ENCODE measurements at regions not wholly inside any gene's neighbourhood (a gene's known extent, or its start where the extent isn't known, plus 50 kb on each side); places are given as distances from the start of the nearest gene placed in this dataset.

DNA sequence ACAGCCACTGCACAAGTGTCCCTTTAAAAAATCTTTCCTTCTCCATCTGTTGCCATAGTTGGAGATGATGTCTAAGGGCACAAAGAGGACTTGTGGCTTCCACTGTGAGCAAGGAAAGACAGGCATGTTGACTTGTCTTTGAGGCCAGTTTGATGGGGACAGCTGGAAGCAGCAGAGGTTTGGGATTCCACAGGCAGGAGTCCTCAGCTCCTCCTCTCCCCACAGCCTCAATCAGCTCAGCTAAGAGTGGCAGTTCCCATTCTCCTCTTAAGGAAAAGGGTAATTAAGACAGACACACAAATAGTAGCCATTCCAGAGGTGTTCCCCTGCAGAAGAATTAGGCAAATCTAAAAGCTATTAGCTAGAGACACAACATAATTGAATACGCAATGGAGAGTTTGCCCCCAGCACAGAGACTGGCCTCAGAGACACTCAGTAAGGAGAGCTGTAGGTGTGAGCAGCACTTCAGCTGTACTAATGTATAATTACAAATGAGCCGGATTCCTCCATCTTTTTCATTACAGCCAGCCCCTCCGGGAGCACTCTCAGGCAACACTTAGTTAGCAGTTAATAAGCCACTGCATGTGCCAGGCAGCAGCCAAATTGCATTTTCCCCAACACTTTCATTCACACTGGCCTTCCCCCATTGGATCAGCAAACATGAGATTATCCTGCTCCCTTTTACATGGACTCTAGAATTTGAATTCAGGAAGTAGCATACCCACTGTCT, 434.0 kb downstream of the FOXO1 start:
- no peak for DNase-seq (ENCODE audit: extremely low read depth, low read depth)

DNA sequence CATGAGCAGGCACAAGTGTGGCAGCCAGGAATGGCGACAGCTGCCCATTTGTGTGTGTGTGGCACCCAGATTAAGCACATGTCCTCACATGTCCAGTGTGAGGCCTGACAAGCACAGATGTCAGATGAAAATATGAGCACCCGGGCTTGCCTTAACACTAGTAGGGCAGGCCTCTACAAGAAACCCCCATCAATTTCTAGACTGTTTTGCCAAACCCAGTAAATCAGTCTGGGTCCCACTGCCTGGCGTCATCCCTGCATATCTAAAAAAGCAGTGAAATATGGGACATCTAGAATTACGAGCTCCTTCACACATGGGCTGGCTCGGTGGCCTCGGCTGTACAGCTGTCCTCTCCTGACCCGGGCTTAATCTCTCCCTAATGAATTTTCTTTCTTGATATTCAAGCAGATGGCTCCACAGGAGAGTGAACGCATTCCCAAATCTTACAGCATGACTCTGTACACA, 432.7 kb downstream of the FOXO1 start:
- DNase-seq (ENCODE audit: extremely low read depth, low read depth): no peak

DNA sequence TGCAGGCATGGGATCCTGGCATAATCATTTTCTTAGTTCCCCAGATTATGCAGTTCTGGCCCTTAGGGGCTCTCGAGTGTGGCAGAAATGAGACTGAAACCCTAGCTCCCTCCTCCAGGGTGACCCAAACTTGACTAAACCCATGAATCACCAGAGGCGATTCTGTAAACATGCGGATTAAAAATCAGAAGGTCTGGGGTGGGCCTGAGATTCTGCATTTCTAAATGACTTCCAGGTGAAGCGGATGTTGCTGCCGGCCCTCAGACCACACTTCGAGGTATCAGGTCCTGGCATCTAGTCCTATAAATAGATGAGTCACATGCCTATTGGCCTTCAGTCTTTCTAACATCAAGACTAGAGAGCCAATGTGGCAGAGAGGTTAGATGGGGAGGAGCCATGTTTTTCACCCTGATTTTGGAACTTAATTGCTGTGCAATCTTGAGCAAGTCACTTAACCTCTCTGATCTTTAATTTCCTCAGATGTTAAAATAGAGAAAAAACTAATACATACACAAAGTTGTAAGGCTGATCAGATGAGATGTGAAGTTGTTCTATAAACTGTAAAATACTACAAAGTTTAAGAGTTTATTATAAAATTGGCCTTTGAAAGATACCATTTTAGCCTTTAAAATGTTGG, 431.2 kb downstream of the FOXO1 start:
- no peak for DNase-seq (ENCODE audit: extremely low read depth, low read depth)

DNA sequence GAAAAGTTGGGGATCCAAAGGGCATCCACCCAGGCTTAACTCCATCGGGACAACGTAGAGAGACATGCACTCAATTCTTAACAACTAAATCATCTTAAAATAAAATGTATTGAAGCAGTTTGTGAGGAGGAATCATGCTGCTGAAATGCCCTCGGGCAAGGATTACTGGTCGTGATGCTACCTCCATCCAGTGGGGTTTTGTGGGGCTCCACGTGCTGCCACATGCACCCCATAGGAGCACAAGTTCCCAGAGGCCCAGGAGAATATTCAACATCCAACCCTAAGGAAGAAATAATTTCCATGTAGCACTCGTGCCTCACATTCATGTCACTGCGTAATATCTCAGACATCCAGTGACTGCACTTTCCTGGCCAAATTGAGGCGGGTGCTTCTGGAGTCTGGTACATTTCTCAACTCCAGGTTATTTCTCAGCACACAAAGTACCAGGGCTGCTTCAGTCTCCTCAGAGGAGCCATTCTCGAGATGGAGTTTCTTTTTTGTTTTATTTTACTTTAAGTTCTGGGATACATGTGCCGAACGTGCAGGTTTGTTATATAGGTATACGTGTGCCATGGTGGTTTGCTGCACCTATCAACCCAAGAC, 429.8 kb downstream of the FOXO1 start:
- no peak for DNase-seq (ENCODE audit: extremely low read depth, low read depth)

DNA sequence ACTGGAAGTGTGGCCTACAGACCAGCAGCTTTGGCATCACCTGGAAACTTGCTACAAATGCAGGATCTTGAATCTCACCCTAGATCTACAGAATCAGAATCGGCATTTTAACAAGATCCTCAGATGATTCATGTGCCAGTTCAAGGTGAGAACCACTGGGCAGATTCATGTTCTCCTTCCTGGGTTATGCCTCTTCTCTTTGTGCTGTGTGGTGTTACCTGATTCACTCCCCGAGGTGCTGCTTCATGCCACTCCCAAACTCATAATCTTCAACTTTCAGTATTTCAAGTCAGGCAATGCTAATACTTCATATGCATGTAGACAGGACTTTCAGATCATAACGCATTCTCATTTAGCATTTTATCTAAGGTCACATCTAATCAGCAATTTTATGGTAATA, 427.7 kb downstream of the FOXO1 start:
- no peak for DNase-seq (ENCODE audit: extremely low read depth, low read depth)

DNA sequence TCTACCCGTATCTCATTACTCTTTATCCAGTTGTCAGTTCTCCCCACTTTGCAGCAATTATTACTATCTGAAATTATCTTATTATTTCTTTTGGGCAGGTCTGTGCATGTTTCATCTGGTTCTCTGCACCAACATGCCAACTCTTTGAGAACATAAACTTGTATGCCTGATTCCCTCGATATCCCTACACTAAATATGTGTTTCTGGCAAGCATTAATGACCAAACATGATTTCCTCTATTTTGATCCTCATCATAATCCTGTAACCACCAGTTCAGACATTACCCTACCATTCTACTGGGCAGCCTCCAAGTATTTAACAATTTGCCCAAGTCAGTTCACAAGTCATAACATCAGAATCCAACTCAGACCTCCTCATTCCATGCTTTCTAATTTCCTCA, 426.1 kb downstream of the FOXO1 start:
- DNase-seq (ENCODE audit: extremely low read depth, low read depth): no peak

DNA sequence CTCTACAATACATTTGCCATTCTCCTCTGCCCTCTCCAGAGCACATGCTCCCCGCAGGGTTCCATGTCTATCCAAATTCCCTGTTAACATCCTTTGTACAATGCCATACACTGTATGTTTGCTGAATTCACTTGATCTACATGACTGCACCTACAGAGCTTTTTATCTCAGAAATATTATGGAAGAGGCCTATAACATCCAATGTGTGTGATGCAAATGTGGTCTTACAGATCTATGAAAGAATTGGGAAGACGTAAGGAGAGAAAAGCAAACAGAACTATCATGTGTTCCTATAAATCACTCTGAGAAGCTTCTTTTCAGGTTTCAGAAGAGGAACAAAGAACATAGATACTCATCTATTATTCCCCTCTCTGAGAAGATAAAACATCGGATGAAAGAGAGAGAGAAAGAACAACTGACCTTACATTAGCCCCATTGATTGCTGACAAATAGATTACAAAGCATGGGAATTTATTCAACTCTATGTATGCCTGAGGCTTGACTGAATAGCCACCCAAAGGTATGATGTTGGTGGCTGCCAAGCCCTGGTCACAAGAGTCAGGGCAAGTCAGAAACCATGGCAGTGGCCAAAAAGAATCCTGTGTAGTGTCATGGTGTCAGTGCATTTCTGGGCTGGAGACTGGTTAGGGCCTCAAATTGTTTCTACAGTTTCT, 425.2 kb downstream of the FOXO1 start:
- no peak for DNase-seq (ENCODE audit: extremely low read depth, low read depth)

DNA sequence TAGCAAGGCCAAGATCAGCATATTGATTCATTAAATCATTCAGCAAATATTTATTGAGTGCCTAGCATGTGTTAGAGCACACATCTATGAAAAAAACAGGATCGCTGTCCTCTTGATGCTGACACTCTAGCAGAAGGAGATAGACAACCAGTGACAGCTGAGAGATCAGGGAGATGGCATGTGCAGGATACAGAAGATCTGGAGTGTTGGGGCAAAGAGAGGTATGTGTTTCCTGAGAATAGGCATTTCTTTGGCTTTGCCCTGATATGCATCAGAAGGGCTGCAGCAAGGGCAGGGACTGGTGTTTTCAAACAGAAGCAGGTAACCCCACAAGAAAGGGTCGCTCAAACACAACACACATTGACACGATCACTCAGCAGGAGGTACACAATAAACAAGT, 423.4 kb downstream of the FOXO1 start:
- no peak for DNase-seq (ENCODE audit: extremely low read depth, low read depth)

DNA sequence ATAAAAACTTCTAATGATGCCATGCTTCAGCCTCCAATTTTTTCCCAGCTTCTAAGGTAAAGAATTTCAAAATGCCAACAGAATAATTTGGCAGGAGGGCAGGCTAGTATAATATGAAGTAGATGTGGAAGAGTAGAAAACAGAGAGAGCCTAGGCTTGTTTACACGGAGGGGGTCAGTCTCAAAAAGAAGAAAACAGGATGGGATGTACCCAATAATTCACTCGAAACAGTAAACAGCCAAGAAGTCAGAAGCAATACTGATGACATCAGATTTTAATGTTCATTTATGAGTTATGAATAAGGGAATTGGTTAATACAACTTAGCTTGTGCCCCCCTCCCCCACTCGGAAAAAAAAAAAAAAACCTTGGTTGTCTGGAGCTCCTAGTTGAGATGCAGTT, 422.5 kb downstream of the FOXO1 start:
- DNase-seq (ENCODE audit: extremely low read depth, low read depth): no peak

DNA sequence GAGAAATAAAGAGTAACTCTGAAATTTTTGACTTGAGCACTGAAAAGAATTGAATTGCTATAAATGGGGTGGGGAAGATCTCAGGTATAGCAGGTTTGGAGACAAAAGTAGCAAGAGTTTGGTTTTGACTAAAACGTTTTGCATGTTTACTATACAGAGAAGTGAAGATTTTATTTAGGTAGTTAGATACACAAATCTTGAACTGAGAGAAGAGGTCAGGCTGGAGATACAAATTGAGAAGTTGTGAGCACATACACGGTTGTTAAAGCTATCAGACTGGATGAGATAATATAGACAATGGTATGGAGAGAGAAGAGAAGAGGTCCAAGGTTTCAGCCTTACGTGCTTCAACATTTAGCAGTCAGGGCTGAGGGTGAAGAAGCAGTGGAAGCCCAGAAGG, 420.9 kb downstream of the FOXO1 start:
- no peak for DNase-seq (ENCODE audit: extremely low read depth, low read depth)

DNA sequence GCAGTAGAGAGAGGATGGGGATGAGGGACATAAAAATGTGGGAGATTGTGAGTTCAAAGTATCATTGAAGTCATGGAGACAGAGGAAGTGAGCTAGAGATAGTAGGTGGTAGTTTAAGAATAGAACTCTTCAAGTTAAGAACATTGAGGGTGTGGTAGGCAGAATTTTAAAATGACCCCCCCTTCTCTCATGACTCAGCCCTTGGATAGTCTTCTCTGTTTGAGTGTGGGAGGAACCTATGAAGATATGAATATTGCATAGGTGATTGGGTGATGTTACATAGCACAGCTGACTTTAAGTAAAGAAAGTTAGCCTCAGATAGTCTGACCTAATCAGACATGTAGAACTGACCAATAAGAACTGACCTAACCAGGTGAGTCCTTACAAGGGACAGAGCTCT, 418.6 kb downstream of the FOXO1 start:
- no peak for DNase-seq (ENCODE audit: extremely low read depth, low read depth)

DNA sequence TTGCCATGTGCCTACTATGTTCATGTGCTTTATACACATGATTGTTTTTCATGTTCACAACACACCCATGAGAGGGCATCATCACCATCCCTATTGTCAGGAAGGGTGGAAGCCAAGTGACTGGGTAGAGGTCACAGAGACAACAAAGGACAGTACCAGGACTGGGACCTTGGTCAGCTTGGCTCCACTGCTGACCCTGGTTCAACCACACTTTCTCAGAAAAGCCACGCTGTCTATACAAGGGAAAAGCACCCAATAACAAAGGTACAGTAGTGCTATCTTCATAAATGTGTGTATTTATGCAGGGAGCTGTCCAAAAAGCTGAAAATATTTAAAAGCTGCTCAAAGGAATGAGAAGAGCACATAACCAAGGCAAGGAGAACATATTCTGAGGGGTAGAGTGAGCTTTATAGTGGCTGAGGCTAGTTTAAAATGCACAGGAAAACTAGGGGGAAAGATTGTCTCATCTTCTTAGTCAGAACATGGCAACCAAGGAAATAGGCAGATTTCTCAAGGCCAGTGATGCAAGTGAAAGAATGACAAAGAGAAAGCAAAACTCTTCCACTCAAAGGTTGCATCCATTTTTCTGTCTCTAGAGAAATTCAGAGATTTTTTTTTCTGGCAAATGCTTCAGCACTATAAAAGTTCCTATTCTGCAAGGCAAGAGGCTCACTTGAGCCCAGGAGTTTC, 415.0 kb downstream of the FOXO1 start:
- DNase-seq (ENCODE audit: extremely low read depth, low read depth): no peak

DNA sequence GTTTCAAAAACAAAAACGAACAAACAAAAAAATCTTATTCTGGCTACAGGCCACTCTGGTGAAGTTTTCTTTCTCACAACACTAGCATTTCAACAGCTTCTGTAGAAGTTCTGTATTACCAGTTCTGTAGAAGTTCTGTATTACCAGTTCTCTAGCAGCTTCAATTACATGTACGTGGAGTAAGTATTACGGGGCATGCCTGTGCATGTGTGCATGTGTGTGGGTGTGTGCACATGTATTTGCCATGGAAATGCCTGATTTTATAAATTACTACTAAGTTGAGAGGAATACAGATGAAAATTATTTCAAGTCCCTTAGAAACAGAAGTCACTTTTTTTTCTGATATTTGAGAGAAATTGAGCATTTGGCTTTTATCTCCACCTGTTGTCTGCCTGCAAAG, 414.2 kb downstream of the FOXO1 start:
- no peak for DNase-seq (ENCODE audit: extremely low read depth, low read depth)

DNA sequence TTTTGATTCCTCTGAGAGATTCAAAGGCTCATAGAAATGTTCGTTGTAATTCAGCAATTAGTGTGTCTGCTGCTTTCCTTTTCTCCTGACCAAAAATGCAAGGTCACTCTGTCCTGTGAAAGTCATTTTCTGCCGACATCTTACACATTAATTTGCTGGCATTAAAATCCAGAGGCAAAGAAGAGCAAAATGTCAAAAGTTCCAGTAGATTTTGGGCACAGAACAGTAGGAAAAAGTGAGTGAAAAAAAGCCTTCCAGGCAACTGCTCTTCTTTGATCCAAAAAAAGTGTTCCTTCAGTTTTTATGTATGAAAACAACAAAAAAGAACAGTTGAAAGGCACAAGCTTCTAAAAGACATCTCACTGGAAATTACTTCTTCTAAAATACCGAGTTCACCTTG, 413.8 kb downstream of the FOXO1 start:
- no peak for DNase-seq (ENCODE audit: extremely low read depth, low read depth)

DNA sequence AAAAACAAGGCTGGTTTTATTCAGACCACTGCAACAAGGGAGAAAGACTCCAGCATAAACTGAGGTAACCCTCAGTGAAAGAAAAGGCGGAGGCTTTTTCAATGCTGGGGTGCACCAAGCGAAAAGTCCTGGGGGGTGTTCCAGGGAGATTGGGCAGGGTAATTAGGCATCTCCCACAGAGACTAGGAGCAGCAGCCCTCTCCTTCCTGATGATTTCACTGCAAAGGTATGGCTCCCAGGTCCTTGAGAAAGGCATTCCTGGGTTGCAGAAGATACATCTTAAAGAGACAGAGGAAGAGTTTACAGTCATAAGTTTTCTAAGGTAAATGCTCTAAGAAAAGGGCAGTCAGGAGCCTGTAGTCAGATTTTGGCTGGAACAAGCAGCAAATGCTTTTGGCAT, 412.0 kb downstream of the FOXO1 start:
- no peak for DNase-seq (ENCODE audit: extremely low read depth, low read depth)

DNA sequence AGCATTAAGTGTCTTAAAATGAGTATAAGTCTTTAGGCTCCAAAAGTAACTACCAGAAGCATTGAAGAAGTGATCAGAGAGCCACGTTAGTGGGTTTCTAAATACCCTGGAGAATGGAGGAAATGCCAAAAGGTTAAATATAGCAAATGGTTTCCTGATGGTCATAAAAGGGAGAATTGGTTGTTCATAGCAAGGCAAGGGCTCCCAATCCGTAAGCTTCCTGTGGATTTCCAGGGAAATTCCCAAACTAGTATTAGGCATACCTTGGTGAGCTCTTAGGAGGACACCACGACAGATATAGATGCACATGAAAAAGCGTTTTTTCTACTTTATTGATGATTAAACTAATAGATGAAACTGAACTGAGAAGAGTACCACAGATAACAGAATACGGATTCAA, 410.9 kb downstream of the FOXO1 start:
- no peak for DNase-seq (ENCODE audit: extremely low read depth, low read depth)

DNA sequence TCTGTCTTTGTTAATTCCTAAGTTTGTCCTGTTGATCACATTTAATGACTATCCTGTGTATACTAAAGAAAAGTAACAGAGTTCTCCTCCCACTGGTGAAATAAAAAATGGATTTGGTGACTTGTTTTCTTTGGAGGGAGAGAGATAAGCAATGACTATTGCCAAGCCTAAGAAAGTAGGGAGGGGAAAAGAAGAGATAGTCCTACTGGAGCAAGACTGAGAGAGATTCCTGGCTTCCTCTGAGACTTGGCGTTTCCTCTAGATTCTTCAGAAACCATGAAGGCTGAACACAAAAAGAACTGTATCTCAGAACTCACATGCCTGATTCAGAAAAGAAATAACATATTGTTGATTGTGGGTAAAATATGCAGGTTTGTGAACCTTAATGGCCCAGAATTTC, 406.5 kb downstream of the FOXO1 start:
- no peak for DNase-seq (ENCODE audit: extremely low read depth, low read depth)

DNA sequence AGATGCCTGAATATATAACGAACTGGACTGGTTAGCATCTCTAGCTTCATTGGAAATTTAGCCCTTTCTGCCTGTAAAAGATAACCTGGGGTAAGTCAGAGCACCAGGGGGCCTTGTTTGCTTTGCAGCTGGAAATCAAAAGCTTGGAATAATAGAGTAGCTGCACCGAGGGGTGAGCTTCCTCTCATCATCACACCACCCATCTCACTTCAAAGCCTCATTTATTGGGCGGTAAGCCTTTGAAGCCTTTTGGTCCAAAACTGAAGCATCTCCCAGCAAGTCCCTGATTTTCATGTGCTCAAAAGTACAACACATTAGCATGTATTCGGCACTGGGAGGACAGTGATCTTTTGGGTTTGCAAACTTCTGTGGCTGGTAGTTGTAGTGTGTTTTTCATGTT, 405.1 kb downstream of the FOXO1 start:
- DNase-seq (ENCODE audit: extremely low read depth, low read depth): no peak

DNA sequence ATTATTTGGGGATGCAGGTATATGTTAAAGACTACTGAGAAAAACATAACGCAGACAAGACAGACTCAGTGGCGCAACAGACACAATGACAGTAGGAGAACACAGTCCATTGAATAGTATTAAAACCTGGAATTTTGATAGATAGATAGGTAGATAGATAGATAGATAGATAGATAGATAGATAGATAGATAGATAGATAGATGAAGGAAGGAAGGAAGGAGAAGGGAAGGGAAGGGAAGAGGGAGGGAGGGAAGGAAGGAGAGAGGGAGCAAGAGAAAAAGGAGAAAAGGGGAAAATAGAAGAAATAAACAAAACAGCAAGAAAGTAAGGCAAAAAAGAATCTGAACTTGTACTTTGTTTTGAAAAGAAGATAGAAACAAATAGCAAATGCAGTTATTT, 404.5 kb downstream of the FOXO1 start:
- no peak for DNase-seq (ENCODE audit: extremely low read depth, low read depth)

DNA sequence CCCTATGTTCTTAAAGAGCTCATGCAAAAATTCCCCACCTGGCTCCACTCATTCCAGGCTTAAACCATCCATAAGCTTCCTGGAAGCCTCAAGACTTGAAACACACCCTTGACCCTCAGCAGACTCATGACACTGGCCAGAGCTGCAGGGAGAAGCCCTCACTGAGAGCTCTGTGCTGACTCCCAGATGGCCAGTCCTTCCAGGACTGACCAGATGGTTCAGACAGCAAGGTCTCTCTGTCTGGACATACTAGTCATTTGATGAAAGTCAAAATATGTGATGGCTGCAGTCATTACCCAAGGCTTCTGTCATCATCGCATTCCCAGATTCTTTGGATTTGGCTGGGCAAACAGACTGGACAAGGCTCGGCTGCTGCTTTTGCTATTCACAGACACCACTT, 397.4 kb downstream of the FOXO1 start:
- no peak for DNase-seq (ENCODE audit: extremely low read depth, low read depth)

DNA sequence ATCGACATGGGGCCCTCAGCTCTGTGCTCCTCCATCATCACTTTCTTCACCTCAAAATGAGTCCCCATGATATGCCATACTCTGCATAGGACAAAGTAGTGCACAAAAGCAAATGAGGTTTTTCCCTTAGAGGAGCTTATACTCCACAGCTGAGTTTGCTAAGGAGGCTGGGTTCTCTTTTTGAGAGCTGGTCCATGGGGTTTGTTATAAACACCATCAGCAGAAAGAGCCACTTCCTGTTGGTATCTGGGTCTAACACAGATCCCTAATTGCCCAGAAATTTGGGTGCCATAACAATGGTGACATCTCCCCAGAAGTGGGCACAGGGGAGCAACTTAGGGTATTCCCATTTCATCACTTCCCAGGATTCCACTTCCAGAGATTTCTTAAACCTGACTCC, 395.7 kb downstream of the FOXO1 start:
- DNase-seq (ENCODE audit: extremely low read depth, low read depth): no peak
